Fibroblast of skin of scalp (primary cell): ENCODE measurements at regions not wholly inside any gene's neighbourhood (a gene's known extent, or its start where the extent isn't known, plus 50 kb on each side); places are given as distances from the start of the nearest gene placed in this dataset.
A peak's percentile ranks its signal among the peaks of the same experiment; 100 is the strongest.

ENCODE experiments used
- DNase-seq: peaks from one replicate; pipeline ENCODE4 v3.0.0-alpha.2; 2013

- no peak for DNase-seq
Observed at GRCh38 chr17:71302721-71303549, 817.9 kb upstream of the SOX9 start.

GRCh38 chr17:71304498-71305158 is 816.2 kb upstream of the SOX9 start:
- DNase-seq, result peak; percentile 3

GRCh38 chr17:71313866-71314265 is 807.0 kb upstream of the SOX9 start:
- no peak for DNase-seq

- DNase-seq, result no peak
Observed at GRCh38 chr17:71315568-71315967, 805.3 kb upstream of the SOX9 start.

- DNase-seq, result no peak
Observed at GRCh38 chr17:71316176-71316897, 804.5 kb upstream of the SOX9 start.

DNA sequence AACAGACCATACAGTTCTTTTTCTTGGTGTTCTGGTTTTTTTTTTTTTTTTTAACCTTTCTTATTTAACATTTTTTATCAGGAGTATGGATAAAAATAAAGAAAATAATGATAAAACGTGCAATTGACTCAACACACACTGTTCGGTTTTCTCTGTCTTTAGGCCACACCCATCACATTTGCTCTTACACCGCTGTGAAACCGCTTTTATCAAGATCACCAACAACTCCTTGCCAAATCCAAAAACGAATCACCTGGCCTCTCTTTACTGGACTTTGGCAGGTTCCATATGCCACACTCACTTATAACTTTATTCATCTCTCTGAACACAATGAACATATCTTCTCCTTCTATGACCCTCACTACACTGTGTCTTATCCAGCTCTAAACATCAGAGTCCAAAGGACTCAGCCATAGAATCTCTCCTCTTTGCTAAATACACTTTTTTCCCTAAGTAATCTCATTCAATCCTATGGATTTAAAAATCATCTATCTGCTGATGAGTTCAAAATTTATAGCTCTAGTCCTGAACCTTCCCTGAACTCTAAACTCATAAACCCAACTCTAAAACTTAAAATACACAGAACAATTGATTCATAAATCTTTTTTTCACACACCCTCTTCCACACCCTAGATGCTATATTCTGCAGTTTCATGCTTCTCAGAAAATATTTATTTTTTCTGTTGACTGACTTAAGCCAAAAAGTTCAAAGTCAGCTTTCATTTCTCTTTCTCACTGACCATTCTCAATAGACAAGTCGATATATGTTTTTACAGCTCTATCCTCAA is 800.6 kb upstream of the SOX9 start:
- no peak for DNase-seq

DNA sequence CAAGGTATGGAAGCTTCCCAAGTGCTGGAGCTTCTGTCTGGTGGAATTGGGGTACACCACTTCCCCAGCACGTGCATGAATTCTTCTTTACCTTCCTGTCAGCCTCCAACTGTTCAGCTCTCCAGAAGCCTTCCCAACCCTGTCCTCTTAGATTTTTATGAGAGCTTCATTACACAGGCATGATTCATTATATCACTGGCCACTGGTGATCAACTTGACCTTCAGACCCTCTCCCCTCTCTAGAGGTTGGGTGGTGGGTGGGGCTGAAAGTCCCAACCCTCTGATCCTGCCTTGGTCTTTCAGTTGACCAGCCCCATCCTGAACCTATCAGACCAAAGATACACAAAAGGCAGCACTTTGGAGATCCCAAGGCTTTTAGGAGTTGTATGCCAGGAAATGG is 795.7 kb upstream of the SOX9 start:
- no peak for DNase-seq

GRCh38 chr17:71325886-71326285 is 794.9 kb upstream of the SOX9 start:
- no peak for DNase-seq

DNA sequence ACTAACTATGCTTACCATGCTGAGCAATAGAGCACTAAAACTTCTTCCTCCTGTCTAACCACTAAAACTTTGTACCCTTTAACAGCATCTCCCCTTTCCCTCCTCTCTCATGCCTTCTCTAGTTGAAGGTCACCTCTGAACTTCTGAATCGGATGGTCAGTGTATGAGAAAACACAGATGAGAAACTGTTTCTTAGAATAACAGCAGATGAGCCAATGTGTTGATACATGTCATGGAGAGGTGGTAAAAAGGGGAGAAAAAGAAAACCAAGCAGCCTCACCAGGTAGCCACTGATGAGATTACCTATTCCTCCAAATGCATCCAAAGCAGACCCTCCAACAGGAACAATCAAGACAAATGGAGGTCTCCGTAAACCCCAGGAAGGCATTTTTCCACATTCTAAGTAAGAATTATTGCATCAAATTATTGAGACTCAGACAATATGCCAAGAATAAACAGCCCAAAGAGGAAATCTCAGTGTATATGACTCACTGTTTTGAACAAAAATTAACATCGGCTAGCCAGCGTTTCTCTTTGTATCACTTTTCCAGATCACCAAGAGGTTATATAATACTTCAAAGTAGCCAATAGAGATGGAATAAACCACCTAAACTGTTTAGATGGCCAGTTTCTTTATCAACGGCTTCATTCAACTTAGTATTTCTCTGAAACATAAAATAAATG is 793.3 kb upstream of the SOX9 start:
- DNase-seq, result no peak

DNA sequence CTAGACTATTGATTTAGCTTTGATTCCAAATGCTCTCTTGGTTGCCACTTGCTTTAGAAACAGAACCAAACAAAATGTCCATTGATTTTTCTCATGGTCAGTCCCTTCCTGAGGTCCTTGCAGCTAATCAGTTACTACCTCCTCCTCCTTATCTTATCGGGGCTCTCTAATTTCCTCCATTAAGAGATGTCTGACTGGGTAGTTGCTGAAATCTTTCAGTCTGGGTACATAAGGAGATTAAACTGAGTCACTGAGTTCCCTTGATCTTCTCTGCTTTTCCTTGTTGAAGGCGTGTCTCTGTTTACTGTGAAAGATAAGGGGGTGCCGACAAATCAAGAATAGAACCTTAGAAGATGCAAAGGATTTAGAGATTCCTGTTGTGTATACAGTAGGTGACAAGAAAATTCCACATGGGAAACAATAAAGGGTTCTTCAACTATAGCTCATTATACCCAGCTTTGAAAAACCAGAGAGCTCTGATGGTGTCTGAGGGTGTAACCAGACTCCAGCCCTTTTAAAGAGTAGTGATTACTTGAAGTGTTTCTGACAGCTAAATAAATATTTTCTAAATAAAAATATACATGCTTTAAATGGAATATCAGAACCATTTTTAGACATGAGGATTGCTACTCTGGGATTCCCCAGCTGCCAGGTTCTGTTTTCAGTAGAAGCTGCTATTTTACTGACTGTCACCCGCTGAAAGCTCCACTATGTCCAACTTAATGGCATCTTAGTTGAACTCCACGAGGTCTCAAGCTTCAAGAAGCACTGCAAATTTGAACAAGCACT is 791.3 kb upstream of the SOX9 start:
- no peak for DNase-seq

- no peak for DNase-seq
Observed at GRCh38 chr17:71330099-71330375, 790.8 kb upstream of the SOX9 start.

DNA sequence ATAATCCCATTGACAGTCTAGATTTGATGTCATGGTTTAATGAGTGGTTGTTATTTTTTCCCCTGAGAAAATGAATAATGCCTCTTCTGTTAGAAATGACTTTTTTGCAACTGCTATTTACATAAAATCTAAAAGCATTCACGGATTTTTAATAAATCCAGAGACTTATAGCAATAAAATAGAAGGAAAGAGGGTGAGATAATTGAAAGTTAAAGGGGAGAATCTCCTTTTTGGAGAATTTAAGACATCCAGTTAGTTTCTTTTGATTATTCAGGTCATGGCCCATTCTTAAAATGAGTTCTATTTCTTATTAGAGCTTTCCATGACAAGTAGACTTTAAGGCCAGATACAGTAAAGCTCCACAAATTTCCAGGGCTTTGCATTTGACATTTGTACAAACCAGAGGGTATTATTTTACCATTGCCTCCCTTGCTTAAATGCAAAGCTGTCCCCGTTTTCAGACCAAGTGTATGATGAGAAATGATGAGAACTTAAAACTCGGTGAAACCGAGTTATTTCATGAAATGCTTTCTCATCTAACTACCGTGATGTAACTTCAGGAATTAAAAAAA is 789.0 kb upstream of the SOX9 start:
- DNase-seq, result no peak

GRCh38 chr17:71334048-71334751 is 786.6 kb upstream of the SOX9 start:
- no peak for DNase-seq

- no peak for DNase-seq
Observed at GRCh38 chr17:71335212-71335611, 785.6 kb upstream of the SOX9 start.

- no peak for DNase-seq
Observed at GRCh38 chr17:71337938-71338337, 782.9 kb upstream of the SOX9 start.

- DNase-seq, result peak; percentile 17
Observed at GRCh38 chr17:71338396-71338795, 782.4 kb upstream of the SOX9 start.

DNA sequence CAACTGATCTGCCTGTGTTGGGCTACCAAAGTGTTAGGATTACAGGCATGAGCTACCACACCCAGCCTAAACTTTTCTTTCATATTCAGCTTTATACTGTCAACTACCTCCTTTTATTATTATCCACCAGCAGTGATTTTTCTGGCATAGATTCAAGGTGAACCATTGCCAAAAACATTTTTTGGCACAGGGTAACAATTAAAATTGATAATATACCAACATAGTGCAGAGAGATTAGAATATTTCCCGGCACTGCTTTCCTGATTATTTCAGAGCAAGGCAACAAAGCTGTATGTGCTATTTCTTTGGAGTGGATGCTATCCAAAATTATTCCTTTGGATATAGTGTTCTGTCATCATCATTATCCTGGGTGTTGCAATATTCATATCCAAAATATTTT is 781.6 kb upstream of the SOX9 start:
- no peak for DNase-seq

- DNase-seq, result peak; percentile 32
Observed at GRCh38 chr17:71342737-71343136, 778.1 kb upstream of the SOX9 start.

DNA sequence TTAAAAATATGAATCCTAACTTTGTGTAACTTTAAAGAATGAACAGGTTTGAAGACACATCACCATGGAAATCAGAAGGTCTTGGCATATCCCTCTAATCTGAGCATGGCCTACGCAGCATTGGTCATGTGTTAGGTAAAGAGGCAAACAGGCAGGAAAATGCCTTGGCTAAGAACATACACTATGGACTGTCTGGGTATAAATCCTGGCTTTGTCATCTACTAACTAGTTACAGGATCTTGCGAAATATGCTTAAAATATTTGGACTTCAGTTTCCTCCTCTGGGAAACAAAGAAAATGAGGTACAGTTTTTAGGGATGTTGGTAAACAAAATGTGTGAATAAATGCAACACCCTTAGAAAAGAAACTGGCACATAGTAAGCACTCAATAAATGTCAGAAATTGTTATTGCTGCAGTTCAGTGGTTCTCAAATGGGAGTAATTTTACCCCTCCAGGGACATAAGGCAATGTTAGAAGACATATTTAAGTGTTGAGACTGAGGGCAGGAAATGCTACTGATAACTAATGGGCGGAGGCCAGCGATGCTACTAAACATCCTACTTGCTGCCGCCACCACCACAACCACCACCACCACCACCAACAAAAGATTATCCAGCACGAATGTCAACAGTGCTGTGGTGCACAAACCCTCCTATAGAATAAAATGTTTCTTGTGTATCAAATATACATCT is 770.8 kb upstream of the SOX9 start:
- DNase-seq, result no peak

DNA sequence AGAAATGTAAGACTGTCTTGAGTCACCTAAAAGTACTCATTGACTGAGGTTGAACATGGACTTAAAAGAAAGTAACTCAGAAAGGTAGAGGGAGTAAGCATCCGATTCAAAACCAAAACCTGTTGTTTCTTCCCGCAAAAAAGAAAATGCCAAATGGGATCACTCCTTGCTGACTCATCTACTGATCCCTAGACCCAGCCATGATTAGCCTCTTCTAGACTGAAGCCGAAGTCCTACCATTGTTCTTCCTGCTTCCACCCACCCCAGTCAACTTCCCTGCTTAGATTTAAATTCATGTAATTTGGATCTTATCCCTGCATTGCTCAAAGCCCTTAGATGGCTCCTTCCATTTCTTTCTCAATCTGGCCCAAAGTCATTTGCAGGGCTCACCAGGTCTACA is 760.5 kb upstream of the SOX9 start:
- DNase-seq, result no peak
